HL-60 (cell line): ENCODE measurements at regions not wholly inside any gene's neighbourhood (a gene's known extent, or its start where the extent isn't known, plus 50 kb on each side); places are given as distances from the start of the nearest gene placed in this dataset.

ENCODE experiments used
- DNase-seq, 2 experiments: peaks; one replicate each; pipeline ENCODE4 v3.0.0-alpha.2; 2010 to 2020; ENCODE audit warnings: low read depth in 1 of 2, low spot score in 1 of 2
- H3K27ac ChIP-seq: fragments of 250-450 bp; sonication (Bioruptor Pico); replicated peaks from 2 replicates; pipeline ENCODE4 v1.5.1; 2020; ENCODE audit warnings: mild to moderate bottlenecking, moderate library complexity
- H3K27me3 ChIP-seq: fragments of 250-450 bp; sonication (Bioruptor Pico); 2 replicates; pipeline ENCODE4 v1.5.1; 2021; ENCODE audit warnings: mild to moderate bottlenecking, moderate library complexity; ENCODE audit not compliant: insufficient read depth, poor library complexity, severe bottlenecking
- H3K4me3 ChIP-seq: replicated peaks from 2 replicates; pipeline ENCODE4 v1.5.1; 2011; ENCODE audit warnings: mild to moderate bottlenecking, control low read depth, low read length; ENCODE audit not compliant: insufficient read depth
- CTCF ChIP-seq: IDR thresholded peaks from one replicate; pipeline ENCODE4 v1.5.1; 2011; ENCODE audit warnings: low read length, control low read depth, inconsistent platforms; ENCODE audit not compliant: insufficient read depth
- GABPA ChIP-seq: IDR thresholded peaks from 2 replicates; pipeline ENCODE4 v1.6.1; 2012; ENCODE audit warnings: low read depth
- POLR2AphosphoS5 ChIP-seq: IDR thresholded peaks from 2 replicates; pipeline ENCODE4 v1.6.1; 2012; ENCODE audit warnings: low read depth
- REST ChIP-seq: IDR thresholded peaks from 2 replicates; pipeline ENCODE4 v1.6.1; 2012; ENCODE audit warnings: low read depth; ENCODE audit not compliant: insufficient replicate concordance
- SPI1 ChIP-seq: IDR thresholded peaks from 2 replicates; pipeline ENCODE4 v1.6.1; 2012; ENCODE audit warnings: low read depth, mild to moderate bottlenecking, borderline replicate concordance

GRCh38 chr21:14842601-14843000 is 222.2 kb downstream of the NRIP1 start:
- no peak for DNase-seq
- no peaks in the 10 kb centered on the region for H3K27me3 ChIP-seq
- H3K27ac ChIP-seq = no peak overlapping the region
- no peak overlapping the region for H3K4me3 ChIP-seq
- TF ChIP-seq POLR2AphosphoS5 (no peak), REST (no peak), GABPA (no peak), SPI1 (no peak), CTCF (no peak)

- no peak for TF ChIP-seq REST
- Histone ChIP-seq H3K27ac (no peak overlapping the region), H3K27me3 (no peaks in the 10 kb centered on the region), H3K4me3 (no peak overlapping the region)
- DNase-seq = no peak
Measured at GRCh38 chr21:14841511-14842472, 223.0 kb downstream of the NRIP1 start.

DNA sequence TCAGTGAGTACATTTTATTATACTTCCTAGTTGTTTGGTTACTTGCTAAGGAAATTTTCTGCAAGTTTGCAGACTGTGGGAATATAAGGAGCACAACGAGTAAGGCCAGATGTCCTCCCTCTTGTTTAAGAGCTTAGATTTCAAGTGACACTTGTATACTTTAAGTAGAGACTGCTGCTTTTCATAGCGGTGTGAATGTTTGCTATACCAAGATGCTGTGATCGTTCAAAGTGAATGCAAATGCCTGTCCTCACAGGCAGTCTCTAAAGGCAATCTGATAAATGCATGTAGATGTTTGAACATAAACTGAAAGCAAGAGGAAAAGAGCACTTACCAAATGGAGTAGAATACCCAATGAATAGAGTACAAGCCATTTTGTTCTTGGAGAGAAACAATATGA is 226.4 kb downstream of the NRIP1 start:
- no peaks in the 10 kb centered on the region for H3K27me3 ChIP-seq
- no peak for TF ChIP-seq REST
- TF ChIP-seq SPI1 = no peak
- TF ChIP-seq POLR2AphosphoS5 = no peak
- TF ChIP-seq CTCF = no peak
- TF ChIP-seq GABPA = no peak
- H3K4me3 ChIP-seq = no peak overlapping the region
- DNase-seq = no peak
- H3K27ac ChIP-seq = no peak overlapping the region
